ENCODE measurements at regions not wholly inside any gene's neighbourhood (a gene's known extent, or its start where the extent isn't known, plus 50 kb on each side); places are given as distances from the start of the nearest gene placed in this dataset.

GRCh38 chr16:88283596-88283995 is 99.2 kb upstream of the ZNF469 start:
- Histone ChIP-seq H4K20me1 (ENCODE audit: insufficient read depth, low read length) (no peaks in the 10 kb centered on the region), H3K9me2 (ENCODE audit: insufficient read depth, low read length) (no peaks in the 10 kb centered on the region), H2AFZ (ENCODE audit: low read length) (no peak overlapping the region), H3K27ac (ENCODE audit: low read depth, low read length, poor library complexity, severe bottlenecking) (no peak overlapping the region), H3K9me3 (ENCODE audit: low read length) (peaks cover 20% of the 10 kb centered on the region), H3K36me3 (ENCODE audit: insufficient read depth, low read length) (no peaks in the 10 kb centered on the region), H3K4me1 (ENCODE audit: insufficient read depth, low read length, poor library complexity, severe bottlenecking) (no peaks in the 10 kb centered on the region), H3K4me3 (ENCODE audit: low read depth, low read length, poor library complexity, severe bottlenecking) (no peak overlapping the region), H3K4me2 (ENCODE audit: low read length) (no peak overlapping the region), H3K79me2 (ENCODE audit: insufficient read depth, low read depth, low read length) (no peaks in the 10 kb centered on the region)
- no TSS peak for BruUV-seq (replicated peaks)
- CTCF ChIA-PET (ENCODE audit: unreplicated experiment): no interaction called here
- no peak for DNase-seq (ENCODE audit: low spot score)
- intact Hi-C loops (cut with micrococcal nuclease; ENCODE audit: unreplicated experiment): no loop called here
- POLR2A ChIA-PET: no interaction called here
- TF ChIP-seq EZH2phosphoT487 (IDR thresholded peaks at IDR 0.05; ENCODE audit: borderline replicate concordance, low read depth, low read length) (no peak), CTCF (conservative IDR thresholded peaks at IDR 0.05; ENCODE audit: low read length) (no peak)

GRCh38 chr16:88284101-88284500 is 98.7 kb upstream of the ZNF469 start:
- no peaks in the 10 kb centered on the region for H3K9me2 ChIP-seq (ENCODE audit: insufficient read depth, low read length)
- POLR2A ChIA-PET: interaction anchor here (0.7 kb wide), 1 partner anchor 785 kb away, joined by 3 read pairs; no protein-coding TSS in a partner anchor
- H3K4me1 ChIP-seq (ENCODE audit: insufficient read depth, low read length, poor library complexity, severe bottlenecking): no peaks in the 10 kb centered on the region
- no peak for DNase-seq (ENCODE audit: low spot score)
- no peak overlapping the region for H3K27ac ChIP-seq (ENCODE audit: low read depth, low read length, poor library complexity, severe bottlenecking)
- H4K20me1 ChIP-seq (ENCODE audit: insufficient read depth, low read length): no peaks in the 10 kb centered on the region
- intact Hi-C loops (cut with micrococcal nuclease; ENCODE audit: unreplicated experiment): no loop called here
- no peak overlapping the region for H2AFZ ChIP-seq (ENCODE audit: low read length)
- no peak for TF ChIP-seq EZH2phosphoT487 (IDR thresholded peaks at IDR 0.05; ENCODE audit: borderline replicate concordance, low read depth, low read length)
- no peak for TF ChIP-seq CTCF (conservative IDR thresholded peaks at IDR 0.05; ENCODE audit: low read length)
- CTCF ChIA-PET (ENCODE audit: unreplicated experiment): no interaction called here
- H3K4me2 ChIP-seq (ENCODE audit: low read length): no peak overlapping the region
- H3K36me3 ChIP-seq (ENCODE audit: insufficient read depth, low read length): no peaks in the 10 kb centered on the region
- no peaks in the 10 kb centered on the region for H3K79me2 ChIP-seq (ENCODE audit: insufficient read depth, low read depth, low read length)
- peaks cover 20% of the 10 kb centered on the region for H3K9me3 ChIP-seq (ENCODE audit: low read length)
- no TSS peak for BruUV-seq (replicated peaks)
- no peak overlapping the region for H3K4me3 ChIP-seq (ENCODE audit: low read depth, low read length, poor library complexity, severe bottlenecking)

GRCh38 chr16:88284626-88285513 is 97.9 kb upstream of the ZNF469 start:
- H3K9me3 ChIP-seq (ENCODE audit: low read length): peaks cover 20% of the 10 kb centered on the region
- no peaks in the 10 kb centered on the region for H3K9me2 ChIP-seq (ENCODE audit: insufficient read depth, low read length)
- intact Hi-C loops (cut with micrococcal nuclease; ENCODE audit: unreplicated experiment): no loop called here
- H3K36me3 ChIP-seq (ENCODE audit: insufficient read depth, low read length): no peaks in the 10 kb centered on the region
- H3K4me1 ChIP-seq (ENCODE audit: insufficient read depth, low read length, poor library complexity, severe bottlenecking): no peaks in the 10 kb centered on the region
- H3K4me2 ChIP-seq (ENCODE audit: low read length): no peak overlapping the region
- DNase-seq (ENCODE audit: low spot score): no peak
- no peaks in the 10 kb centered on the region for H4K20me1 ChIP-seq (ENCODE audit: insufficient read depth, low read length)
- ChIA-PET POLR2A (interaction anchor here (0.7 kb wide), 1 partner anchor 785 kb away, joined by 3 read pairs; no protein-coding TSS in a partner anchor), CTCF (ENCODE audit: unreplicated experiment) (no interaction called here)
- no peak overlapping the region for H2AFZ ChIP-seq (ENCODE audit: low read length)
- H3K4me3 ChIP-seq (ENCODE audit: low read depth, low read length, poor library complexity, severe bottlenecking): no peak overlapping the region
- H3K79me2 ChIP-seq (ENCODE audit: insufficient read depth, low read depth, low read length): no peaks in the 10 kb centered on the region
- no TSS peak for BruUV-seq (replicated peaks)
- TF ChIP-seq CTCF (conservative IDR thresholded peaks at IDR 0.05; ENCODE audit: low read length) (no peak), EZH2phosphoT487 (IDR thresholded peaks at IDR 0.05; ENCODE audit: borderline replicate concordance, low read depth, low read length) (no peak)
- no peak overlapping the region for H3K27ac ChIP-seq (ENCODE audit: low read depth, low read length, poor library complexity, severe bottlenecking)

Measured in OCI-LY7 (cell line).